OCI-M2 (cell line): ENCODE measurements at regions not wholly inside any gene's neighbourhood (a gene's known extent, or its start where the extent isn't known, plus 50 kb on each side); places are given as distances from the start of the nearest gene placed in this dataset.

Experiments used
- DNase-seq: peaks from one replicate; lab custom pipeline; 2025; ENCODE audit not compliant: unreplicated experiment; lab: John Stamatoyannopoulos, UW

GRCh38 chr13:54150851-54151250 is 1122.2 kb downstream of the OLFM4 start:
- no peak for DNase-seq

GRCh38 chr13:54162069-54162468 is 1133.5 kb downstream of the OLFM4 start:
- DNase-seq = no peak

- DNase-seq = no peak
These were observed 1137.1 kb downstream of the OLFM4 start for GRCh38 chr13:54165581-54166215.

GRCh38 chr13:54173996-54174395 is 1145.4 kb downstream of the OLFM4 start:
- DNase-seq = no peak

- DNase-seq = no peak
These were observed 1146.9 kb downstream of the OLFM4 start for GRCh38 chr13:54175466-54175865.

GRCh38 chr13:54177466-54177865 is 1148.9 kb downstream of the OLFM4 start:
- no peak for DNase-seq

GRCh38 chr13:54183166-54183565 is 1154.6 kb downstream of the OLFM4 start:
- DNase-seq = no peak

GRCh38 chr13:54183728-54184127 is 1155.1 kb downstream of the OLFM4 start:
- DNase-seq = no peak

GRCh38 chr13:54184576-54184975 is 1156.0 kb downstream of the OLFM4 start:
- no peak for DNase-seq

- DNase-seq = no peak
These were observed 1156.5 kb downstream of the OLFM4 start for GRCh38 chr13:54185101-54185500.

- DNase-seq = no peak
These were observed 1157.2 kb downstream of the OLFM4 start for GRCh38 chr13:54185785-54186184.

GRCh38 chr13:54187461-54187860 is 1158.8 kb downstream of the OLFM4 start:
- no peak for DNase-seq

GRCh38 chr13:54194233-54195024 is 1165.8 kb downstream of the OLFM4 start:
- no peak for DNase-seq

- no peak for DNase-seq
These were observed 1168.1 kb downstream of the OLFM4 start for GRCh38 chr13:54196684-54197083.

GRCh38 chr13:54198911-54199310 is 1170.3 kb downstream of the OLFM4 start:
- no peak for DNase-seq

GRCh38 chr13:54206626-54207025 is 1178.0 kb downstream of the OLFM4 start:
- no peak for DNase-seq

- no peak for DNase-seq
These were observed 1181.9 kb downstream of the OLFM4 start for GRCh38 chr13:54210397-54211049.

- DNase-seq = no peak
These were observed 1187.6 kb downstream of the OLFM4 start for GRCh38 chr13:54216221-54216620.

GRCh38 chr13:54226876-54227275 is 1198.3 kb downstream of the OLFM4 start:
- DNase-seq = no peak

- no peak for DNase-seq
These were observed 1204.1 kb downstream of the OLFM4 start for GRCh38 chr13:54232700-54233099.

GRCh38 chr13:54234607-54235006 is 1206.0 kb downstream of the OLFM4 start:
- DNase-seq = no peak

GRCh38 chr13:54241719-54242118 is 1213.1 kb downstream of the OLFM4 start:
- no peak for DNase-seq
